Mesendoderm (in vitro differentiated cells): ENCODE measurements at regions not wholly inside any gene's neighbourhood (a gene's known extent, or its start where the extent isn't known, plus 50 kb on each side); places are given as distances from the start of the nearest gene placed in this dataset.

ENCODE experiments used
- DNase-seq: peaks from one replicate; pipeline ENCODE4 v3.0.0; 2013
- H2AK5ac ChIP-seq: 2 replicates; pipeline ENCODE4 v1.6.1; 2013; ENCODE audit warnings: low read length, inconsistent platforms
- H2BK120ac ChIP-seq: 2 replicates; pipeline ENCODE4 v1.6.1; 2013; ENCODE audit warnings: low read depth, mild to moderate bottlenecking, low read length, moderate library complexity, mixed read lengths
- H2BK15ac ChIP-seq: replicated peaks from 2 replicates; pipeline ENCODE4 v1.6.1; 2013; ENCODE audit warnings: low read depth, mild to moderate bottlenecking, moderate library complexity
- H2BK5ac ChIP-seq: 2 replicates; pipeline ENCODE4 v1.6.1; 2013; ENCODE audit warnings: low read length, inconsistent platforms
- H3K18ac ChIP-seq: 2 replicates; pipeline ENCODE4 v1.6.1; 2013; ENCODE audit warnings: mild to moderate bottlenecking, low read length, mixed read lengths
- H3K23ac ChIP-seq: one replicate; pipeline ENCODE4 v1.6.1; 2013; ENCODE audit warnings: low read length
- H3K27ac ChIP-seq: 2 replicates; pipeline ENCODE4 v1.5.1; 2013; ENCODE audit warnings: low read depth, mild to moderate bottlenecking, inconsistent platforms, low read length, moderate library complexity
- H3K27me3 ChIP-seq: 2 replicates; pipeline ENCODE4 v1.6.1; 2013; ENCODE audit warnings: low read length, control low read depth, mild to moderate bottlenecking, inconsistent platforms; ENCODE audit not compliant: insufficient read depth, poor library complexity
- H3K36me3 ChIP-seq: 2 replicates; pipeline ENCODE4 v1.6.1; 2013; ENCODE audit warnings: low read length, inconsistent platforms; ENCODE audit not compliant: control insufficient read depth, insufficient read depth
- H3K4ac ChIP-seq: one replicate; pipeline ENCODE4 v1.6.1; 2013; ENCODE audit warnings: low read depth, mild to moderate bottlenecking, low read length, moderate library complexity
- H3K4me1 ChIP-seq: 2 replicates; pipeline ENCODE4 v1.6.1; 2013; ENCODE audit warnings: low read depth, low read length, inconsistent platforms; ENCODE audit not compliant: control insufficient read depth
- H3K4me2 ChIP-seq: 2 replicates; pipeline ENCODE4 v1.6.1; 2013; ENCODE audit warnings: low read length
- H3K4me3 ChIP-seq: 2 replicates; pipeline ENCODE4 v1.5.1; 2013; ENCODE audit warnings: mild to moderate bottlenecking, low read length
- H3K56ac ChIP-seq: one replicate; pipeline ENCODE4 v1.6.1; 2013; ENCODE audit warnings: low read length
- H3K79me1 ChIP-seq: 2 replicates; pipeline ENCODE4 v1.6.1; 2013; ENCODE audit warnings: low read length, inconsistent platforms
- H3K79me2 ChIP-seq: 2 replicates; pipeline ENCODE4 v1.6.1; 2013; ENCODE audit warnings: mild to moderate bottlenecking, low read length; ENCODE audit not compliant: control insufficient read depth, insufficient read depth
- H3K9ac ChIP-seq: 2 replicates; pipeline ENCODE4 v1.6.1; 2013; ENCODE audit warnings: low read length, inconsistent platforms
- H4K5ac ChIP-seq: one replicate; pipeline ENCODE4 v1.6.1; 2013; ENCODE audit warnings: low read length
- H4K8ac ChIP-seq: one replicate; pipeline ENCODE4 v1.6.1; 2013; ENCODE audit warnings: low read depth, mild to moderate bottlenecking, control low read depth, low read length, moderate library complexity
- WGBS: extraction: QIAGEN DNeasy Blood & Tissue Kit; methylation state at CpG from one replicate; pipeline ENCODE4 v1.1.7; 2013; ENCODE audit warnings: low lambda C conversion rate, missing lambda C conversion rate; ENCODE audit not compliant: insufficient coverage; ENCODE audit errors: extremely low coverage; 5-methylcytosine and 5-hydroxymethylcytosine counted together

- H2AK5ac ChIP-seq, result peak overlapping the region; percentile 30
- H2BK5ac ChIP-seq, result no peak overlapping the region
- no CpG with 5 or more reads among the region's 10 CpGs for WGBS
- H2BK15ac ChIP-seq, result no peak overlapping the region
- H3K9ac ChIP-seq, result no peak overlapping the region
- H3K4me3 ChIP-seq, result no peak overlapping the region
- no peaks in the 10 kb centered on the region for H3K36me3 ChIP-seq
- peak overlapping the region; percentile 49 for H3K56ac ChIP-seq
- no peak overlapping the region for H3K4me2 ChIP-seq
- DNase-seq, result no peak
- H4K5ac ChIP-seq, result no peak overlapping the region
- peaks cover 2% of the 10 kb centered on the region for H3K4me1 ChIP-seq
- H2BK120ac ChIP-seq, result no peak overlapping the region
- no peak overlapping the region for H3K23ac ChIP-seq
- H3K27me3 ChIP-seq, result no peaks in the 10 kb centered on the region
- no peak overlapping the region for H4K8ac ChIP-seq
- no peak overlapping the region for H3K18ac ChIP-seq
- no peak overlapping the region for H3K27ac ChIP-seq
- H3K79me1 ChIP-seq, result no peaks in the 10 kb centered on the region
- H3K4ac ChIP-seq, result no peak overlapping the region
- H3K79me2 ChIP-seq, result no peaks in the 10 kb centered on the region
Measured at GRCh38 chr17:43337684-43338428, 60.9 kb upstream of the ARL4D start.

GRCh38 chr17:43334738-43335402, 63.9 kb upstream of the ARL4D start:
- no peak overlapping the region for H2BK120ac ChIP-seq
- DNase-seq, result no peak
- H3K23ac ChIP-seq, result no peak overlapping the region
- H2AK5ac ChIP-seq, result no peak overlapping the region
- no peak overlapping the region for H3K4me2 ChIP-seq
- no peak overlapping the region for H2BK15ac ChIP-seq
- no peak overlapping the region for H3K9ac ChIP-seq
- no peak overlapping the region for H4K8ac ChIP-seq
- no peak overlapping the region for H2BK5ac ChIP-seq
- no peak overlapping the region for H3K56ac ChIP-seq
- H4K5ac ChIP-seq, result no peak overlapping the region
- no peak overlapping the region for H3K4ac ChIP-seq
- peaks cover 2% of the 10 kb centered on the region for H3K4me1 ChIP-seq
- no peak overlapping the region for H3K18ac ChIP-seq
- no peak overlapping the region for H3K27ac ChIP-seq
- H3K36me3 ChIP-seq, result no peaks in the 10 kb centered on the region
- H3K79me1 ChIP-seq, result no peaks in the 10 kb centered on the region
- no peak overlapping the region for H3K4me3 ChIP-seq
- no CpG with 5 or more reads among the region's 7 CpGs for WGBS
- no peaks in the 10 kb centered on the region for H3K27me3 ChIP-seq
- no peaks in the 10 kb centered on the region for H3K79me2 ChIP-seq

GRCh38 chr17:43333433-43333943, 65.3 kb upstream of the ARL4D start:
- H3K9ac ChIP-seq, result no peak overlapping the region
- no peaks in the 10 kb centered on the region for H3K27me3 ChIP-seq
- no peaks in the 10 kb centered on the region for H3K79me2 ChIP-seq
- no peak for DNase-seq
- H3K4me1 ChIP-seq, result peaks cover 2% of the 10 kb centered on the region
- H2BK15ac ChIP-seq, result no peak overlapping the region
- H3K56ac ChIP-seq, result no peak overlapping the region
- H3K23ac ChIP-seq, result no peak overlapping the region
- no peak overlapping the region for H3K4ac ChIP-seq
- H3K27ac ChIP-seq, result no peak overlapping the region
- no peaks in the 10 kb centered on the region for H3K79me1 ChIP-seq
- no peak overlapping the region for H3K4me2 ChIP-seq
- H4K5ac ChIP-seq, result no peak overlapping the region
- H2BK5ac ChIP-seq, result no peak overlapping the region
- no peaks in the 10 kb centered on the region for H3K36me3 ChIP-seq
- no peak overlapping the region for H4K8ac ChIP-seq
- no peak overlapping the region for H2AK5ac ChIP-seq
- no CpG with 5 or more reads among the region's 12 CpGs for whole genome bisulfite sequencing
- H3K18ac ChIP-seq, result no peak overlapping the region
- no peak overlapping the region for H3K4me3 ChIP-seq
- H2BK120ac ChIP-seq, result no peak overlapping the region

- no peak overlapping the region for H3K4me3 ChIP-seq
- no peaks in the 10 kb centered on the region for H3K79me2 ChIP-seq
- no peak overlapping the region for H3K4ac ChIP-seq
- no peak overlapping the region for H2AK5ac ChIP-seq
- no peak overlapping the region for H3K27ac ChIP-seq
- H3K4me1 ChIP-seq, result no peaks in the 10 kb centered on the region
- no peak overlapping the region for H3K18ac ChIP-seq
- H3K9ac ChIP-seq, result no peak overlapping the region
- no CpG with 5 or more reads among the region's 6 CpGs for WGBS
- H3K56ac ChIP-seq, result no peak overlapping the region
- no peak overlapping the region for H2BK15ac ChIP-seq
- H2BK120ac ChIP-seq, result no peak overlapping the region
- no peak overlapping the region for H4K5ac ChIP-seq
- H3K23ac ChIP-seq, result no peak overlapping the region
- H4K8ac ChIP-seq, result no peak overlapping the region
- H3K36me3 ChIP-seq, result no peaks in the 10 kb centered on the region
- no peak overlapping the region for H2BK5ac ChIP-seq
- no peak overlapping the region for H3K4me2 ChIP-seq
- no peak for DNase-seq
- no peaks in the 10 kb centered on the region for H3K27me3 ChIP-seq
- no peaks in the 10 kb centered on the region for H3K79me1 ChIP-seq
Measured at GRCh38 chr17:43332230-43332629, 66.6 kb upstream of the ARL4D start.

GRCh38 chr17:43330876-43331639, 67.7 kb upstream of the ARL4D start:
- Histone ChIP-seq H2BK15ac (no peak overlapping the region), H3K23ac (no peak overlapping the region), H3K4me3 (no peak overlapping the region), H3K79me2 (no peaks in the 10 kb centered on the region), H3K4me2 (no peak overlapping the region), H4K8ac (no peak overlapping the region), H3K36me3 (no peaks in the 10 kb centered on the region), H3K4ac (no peak overlapping the region), H3K79me1 (no peaks in the 10 kb centered on the region), H3K9ac (no peak overlapping the region), H2BK5ac (no peak overlapping the region), H3K56ac (no peak overlapping the region), H2BK120ac (no peak overlapping the region), H3K27ac (no peak overlapping the region), H2AK5ac (no peak overlapping the region), H3K27me3 (no peaks in the 10 kb centered on the region), H3K18ac (no peak overlapping the region), H4K5ac (no peak overlapping the region), H3K4me1 (no peaks in the 10 kb centered on the region)
- DNase-seq, result no peak
- 100% methylated on average over 1 of the region's 12 CpGs for WGBS
